ENCODE measurements at regions not wholly inside any gene's neighbourhood (a gene's known extent, or its start where the extent isn't known, plus 50 kb on each side); places are given as distances from the start of the nearest gene placed in this dataset.

GRCh38 chr1:73913025-73913424, 285.0 kb downstream of the LRRIQ3 start:
- TF ChIP-seq CTCF (conservative IDR thresholded peaks at IDR 0.05; ENCODE audit: low read depth in 2 of 2) (no peak), ZNF114 (CRISPR knock-in tag; IDR thresholded peaks at IDR 0.05) (no peak), EZH2 (IDR thresholded peaks at IDR 0.05; ENCODE audit: low read depth, unreplicated experiment) (no peak), POLR2AphosphoS5 (IDR thresholded peaks at IDR 0.05; ENCODE audit: low read depth) (no peak), JUNB (IDR thresholded peaks at IDR 0.05; ENCODE audit: unreplicated experiment) (no peak), EZH2phosphoT487 (IDR thresholded peaks at IDR 0.05; ENCODE audit: unreplicated experiment) (no peak), STAT1 (IDR thresholded peaks at IDR 0.05; ENCODE audit: unreplicated experiment) (no peak), CREB1 (CRISPR knock-in tag; IDR thresholded peaks at IDR 0.05; ENCODE audit: low read depth) (no peak), ZNF462 (CRISPR knock-in tag; IDR thresholded peaks at IDR 0.05) (no peak), NANOG (IDR thresholded peaks at IDR 0.05; ENCODE audit: borderline replicate concordance) (no peak)
- TF ChIP-seq, protein P1, sequence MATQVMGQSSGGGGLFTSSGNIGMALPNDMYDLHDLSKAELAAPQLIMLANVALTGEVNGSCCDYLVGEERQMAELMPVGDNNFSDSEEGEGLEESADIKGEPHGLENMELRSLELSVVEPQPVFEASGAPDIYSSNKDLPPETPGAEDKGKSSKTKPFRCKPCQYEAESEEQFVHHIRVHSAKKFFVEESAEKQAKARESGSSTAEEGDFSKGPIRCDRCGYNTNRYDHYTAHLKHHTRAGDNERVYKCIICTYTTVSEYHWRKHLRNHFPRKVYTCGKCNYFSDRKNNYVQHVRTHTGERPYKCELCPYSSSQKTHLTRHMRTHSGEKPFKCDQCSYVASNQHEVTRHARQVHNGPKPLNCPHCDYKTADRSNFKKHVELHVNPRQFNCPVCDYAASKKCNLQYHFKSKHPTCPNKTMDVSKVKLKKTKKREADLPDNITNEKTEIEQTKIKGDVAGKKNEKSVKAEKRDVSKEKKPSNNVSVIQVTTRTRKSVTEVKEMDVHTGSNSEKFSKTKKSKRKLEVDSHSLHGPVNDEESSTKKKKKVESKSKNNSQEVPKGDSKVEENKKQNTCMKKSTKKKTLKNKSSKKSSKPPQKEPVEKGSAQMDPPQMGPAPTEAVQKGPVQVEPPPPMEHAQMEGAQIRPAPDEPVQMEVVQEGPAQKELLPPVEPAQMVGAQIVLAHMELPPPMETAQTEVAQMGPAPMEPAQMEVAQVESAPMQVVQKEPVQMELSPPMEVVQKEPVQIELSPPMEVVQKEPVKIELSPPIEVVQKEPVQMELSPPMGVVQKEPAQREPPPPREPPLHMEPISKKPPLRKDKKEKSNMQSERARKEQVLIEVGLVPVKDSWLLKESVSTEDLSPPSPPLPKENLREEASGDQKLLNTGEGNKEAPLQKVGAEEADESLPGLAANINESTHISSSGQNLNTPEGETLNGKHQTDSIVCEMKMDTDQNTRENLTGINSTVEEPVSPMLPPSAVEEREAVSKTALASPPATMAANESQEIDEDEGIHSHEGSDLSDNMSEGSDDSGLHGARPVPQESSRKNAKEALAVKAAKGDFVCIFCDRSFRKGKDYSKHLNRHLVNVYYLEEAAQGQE (IDR thresholded peaks at IDR 0.05; ENCODE audit: unreplicated experiment) = no peak
- TF ChIP-seq, protein P2, sequence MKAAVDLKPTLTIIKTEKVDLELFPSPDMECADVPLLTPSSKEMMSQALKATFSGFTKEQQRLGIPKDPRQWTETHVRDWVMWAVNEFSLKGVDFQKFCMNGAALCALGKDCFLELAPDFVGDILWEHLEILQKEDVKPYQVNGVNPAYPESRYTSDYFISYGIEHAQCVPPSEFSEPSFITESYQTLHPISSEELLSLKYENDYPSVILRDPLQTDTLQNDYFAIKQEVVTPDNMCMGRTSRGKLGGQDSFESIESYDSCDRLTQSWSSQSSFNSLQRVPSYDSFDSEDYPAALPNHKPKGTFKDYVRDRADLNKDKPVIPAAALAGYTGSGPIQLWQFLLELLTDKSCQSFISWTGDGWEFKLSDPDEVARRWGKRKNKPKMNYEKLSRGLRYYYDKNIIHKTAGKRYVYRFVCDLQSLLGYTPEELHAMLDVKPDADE (IDR thresholded peaks at IDR 0.05) = no peak

All from GM23338 (cell line).